ENCODE measurements at regions not wholly inside any gene's neighbourhood (a gene's known extent, or its start where the extent isn't known, plus 50 kb on each side); places are given as distances from the start of the nearest gene placed in this dataset.

DNA sequence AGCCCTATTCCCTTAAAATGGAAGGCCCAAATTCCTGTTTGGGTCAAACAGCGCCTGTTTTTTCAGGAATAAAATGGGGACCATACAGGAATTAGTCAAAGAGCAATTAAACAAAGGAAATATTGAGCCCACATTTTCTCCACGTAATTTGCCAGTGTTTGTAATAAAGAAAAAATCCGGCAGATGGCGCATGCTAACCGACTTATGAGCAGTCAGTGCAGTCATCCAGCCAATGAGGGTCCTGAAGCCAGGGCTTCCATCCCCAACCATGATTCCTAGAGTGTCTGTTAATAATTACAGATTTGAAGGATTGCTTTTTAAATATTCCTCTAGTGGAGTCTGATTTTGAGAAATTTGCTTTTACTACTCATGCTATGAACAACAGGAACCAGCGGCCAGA lies 103.7 kb downstream of the HSFY2 start:
- TF ChIP-seq POLR2AphosphoS5 (IDR thresholded peaks at IDR 0.05; ENCODE audit: low read depth) (no peak), EZH2 (IDR thresholded peaks at IDR 0.05; ENCODE audit: low read depth, unreplicated experiment) (no peak), JUNB (IDR thresholded peaks at IDR 0.05; ENCODE audit: unreplicated experiment) (no peak), EZH2phosphoT487 (IDR thresholded peaks at IDR 0.05; ENCODE audit: unreplicated experiment) (no peak), ZNF114 (CRISPR knock-in tag; IDR thresholded peaks at IDR 0.05) (no peak), CREB1 (CRISPR knock-in tag; IDR thresholded peaks at IDR 0.05; ENCODE audit: low read depth) (no peak), NANOG (IDR thresholded peaks at IDR 0.05; ENCODE audit: borderline replicate concordance) (no peak), ZNF331 (CRISPR knock-in tag; IDR thresholded peaks at IDR 0.05; ENCODE audit: low read depth) (no peak), STAT1 (IDR thresholded peaks at IDR 0.05; ENCODE audit: unreplicated experiment) (no peak)
- TF ChIP-seq, protein P1, sequence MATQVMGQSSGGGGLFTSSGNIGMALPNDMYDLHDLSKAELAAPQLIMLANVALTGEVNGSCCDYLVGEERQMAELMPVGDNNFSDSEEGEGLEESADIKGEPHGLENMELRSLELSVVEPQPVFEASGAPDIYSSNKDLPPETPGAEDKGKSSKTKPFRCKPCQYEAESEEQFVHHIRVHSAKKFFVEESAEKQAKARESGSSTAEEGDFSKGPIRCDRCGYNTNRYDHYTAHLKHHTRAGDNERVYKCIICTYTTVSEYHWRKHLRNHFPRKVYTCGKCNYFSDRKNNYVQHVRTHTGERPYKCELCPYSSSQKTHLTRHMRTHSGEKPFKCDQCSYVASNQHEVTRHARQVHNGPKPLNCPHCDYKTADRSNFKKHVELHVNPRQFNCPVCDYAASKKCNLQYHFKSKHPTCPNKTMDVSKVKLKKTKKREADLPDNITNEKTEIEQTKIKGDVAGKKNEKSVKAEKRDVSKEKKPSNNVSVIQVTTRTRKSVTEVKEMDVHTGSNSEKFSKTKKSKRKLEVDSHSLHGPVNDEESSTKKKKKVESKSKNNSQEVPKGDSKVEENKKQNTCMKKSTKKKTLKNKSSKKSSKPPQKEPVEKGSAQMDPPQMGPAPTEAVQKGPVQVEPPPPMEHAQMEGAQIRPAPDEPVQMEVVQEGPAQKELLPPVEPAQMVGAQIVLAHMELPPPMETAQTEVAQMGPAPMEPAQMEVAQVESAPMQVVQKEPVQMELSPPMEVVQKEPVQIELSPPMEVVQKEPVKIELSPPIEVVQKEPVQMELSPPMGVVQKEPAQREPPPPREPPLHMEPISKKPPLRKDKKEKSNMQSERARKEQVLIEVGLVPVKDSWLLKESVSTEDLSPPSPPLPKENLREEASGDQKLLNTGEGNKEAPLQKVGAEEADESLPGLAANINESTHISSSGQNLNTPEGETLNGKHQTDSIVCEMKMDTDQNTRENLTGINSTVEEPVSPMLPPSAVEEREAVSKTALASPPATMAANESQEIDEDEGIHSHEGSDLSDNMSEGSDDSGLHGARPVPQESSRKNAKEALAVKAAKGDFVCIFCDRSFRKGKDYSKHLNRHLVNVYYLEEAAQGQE (IDR thresholded peaks at IDR 0.05; ENCODE audit: unreplicated experiment) = no peak
- TF ChIP-seq, protein P2, sequence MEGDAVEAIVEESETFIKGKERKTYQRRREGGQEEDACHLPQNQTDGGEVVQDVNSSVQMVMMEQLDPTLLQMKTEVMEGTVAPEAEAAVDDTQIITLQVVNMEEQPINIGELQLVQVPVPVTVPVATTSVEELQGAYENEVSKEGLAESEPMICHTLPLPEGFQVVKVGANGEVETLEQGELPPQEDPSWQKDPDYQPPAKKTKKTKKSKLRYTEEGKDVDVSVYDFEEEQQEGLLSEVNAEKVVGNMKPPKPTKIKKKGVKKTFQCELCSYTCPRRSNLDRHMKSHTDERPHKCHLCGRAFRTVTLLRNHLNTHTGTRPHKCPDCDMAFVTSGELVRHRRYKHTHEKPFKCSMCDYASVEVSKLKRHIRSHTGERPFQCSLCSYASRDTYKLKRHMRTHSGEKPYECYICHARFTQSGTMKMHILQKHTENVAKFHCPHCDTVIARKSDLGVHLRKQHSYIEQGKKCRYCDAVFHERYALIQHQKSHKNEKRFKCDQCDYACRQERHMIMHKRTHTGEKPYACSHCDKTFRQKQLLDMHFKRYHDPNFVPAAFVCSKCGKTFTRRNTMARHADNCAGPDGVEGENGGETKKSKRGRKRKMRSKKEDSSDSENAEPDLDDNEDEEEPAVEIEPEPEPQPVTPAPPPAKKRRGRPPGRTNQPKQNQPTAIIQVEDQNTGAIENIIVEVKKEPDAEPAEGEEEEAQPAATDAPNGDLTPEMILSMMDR (conservative IDR thresholded peaks at IDR 0.05; ENCODE audit: low read depth in 2 of 2) = peak; percentile 57 to 64
- TF ChIP-seq, protein P3, sequence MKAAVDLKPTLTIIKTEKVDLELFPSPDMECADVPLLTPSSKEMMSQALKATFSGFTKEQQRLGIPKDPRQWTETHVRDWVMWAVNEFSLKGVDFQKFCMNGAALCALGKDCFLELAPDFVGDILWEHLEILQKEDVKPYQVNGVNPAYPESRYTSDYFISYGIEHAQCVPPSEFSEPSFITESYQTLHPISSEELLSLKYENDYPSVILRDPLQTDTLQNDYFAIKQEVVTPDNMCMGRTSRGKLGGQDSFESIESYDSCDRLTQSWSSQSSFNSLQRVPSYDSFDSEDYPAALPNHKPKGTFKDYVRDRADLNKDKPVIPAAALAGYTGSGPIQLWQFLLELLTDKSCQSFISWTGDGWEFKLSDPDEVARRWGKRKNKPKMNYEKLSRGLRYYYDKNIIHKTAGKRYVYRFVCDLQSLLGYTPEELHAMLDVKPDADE (IDR thresholded peaks at IDR 0.05) = no peak
